ENCODE measurements at regions not wholly inside any gene's neighbourhood (a gene's known extent, or its start where the extent isn't known, plus 50 kb on each side); places are given as distances from the start of the nearest gene placed in this dataset.

DNA sequence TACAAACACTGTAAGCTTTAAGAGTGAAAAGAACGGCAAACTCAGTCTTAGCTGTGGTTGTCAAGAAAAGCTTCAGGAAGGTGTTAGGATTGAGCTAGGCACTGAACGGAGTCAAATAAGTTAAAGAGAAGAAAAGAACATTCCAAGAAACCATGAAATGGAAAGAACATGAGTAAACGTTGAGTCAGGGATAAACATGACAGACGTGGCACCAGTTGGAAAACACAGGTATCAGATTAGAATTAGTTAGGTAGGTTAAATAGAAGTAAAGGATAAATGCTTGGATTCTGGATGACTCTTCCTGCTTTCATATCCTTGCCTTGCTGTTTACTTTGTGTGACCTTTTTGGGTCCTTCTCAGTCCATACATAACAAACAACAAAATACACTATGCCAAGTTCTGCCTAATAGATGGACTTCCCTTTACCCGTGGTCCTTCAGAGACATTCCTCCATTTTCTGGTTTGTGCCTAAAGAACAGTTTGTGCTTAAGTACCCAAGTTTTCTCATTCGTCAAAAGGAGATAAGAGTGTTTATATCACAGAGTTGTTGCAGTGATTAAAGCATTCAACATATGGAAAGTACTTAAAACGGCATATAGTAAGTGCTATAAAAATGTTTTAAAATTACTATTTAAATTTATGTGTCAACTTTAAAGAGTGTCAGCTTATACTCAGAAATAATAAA lies 446.9 kb downstream of the TMA16 start:
- H3K4me3 ChIP-seq (ENCODE audit: low read depth, poor library complexity, severe bottlenecking), result no peak overlapping the region
- 80 to 84% methylated on average over 7 of the region's 7 CpGs for WGBS, 2 donors
- DNase-seq (ENCODE audit: low spot score in 2 of 2), result no peak
- TF ChIP-seq, protein P1, sequence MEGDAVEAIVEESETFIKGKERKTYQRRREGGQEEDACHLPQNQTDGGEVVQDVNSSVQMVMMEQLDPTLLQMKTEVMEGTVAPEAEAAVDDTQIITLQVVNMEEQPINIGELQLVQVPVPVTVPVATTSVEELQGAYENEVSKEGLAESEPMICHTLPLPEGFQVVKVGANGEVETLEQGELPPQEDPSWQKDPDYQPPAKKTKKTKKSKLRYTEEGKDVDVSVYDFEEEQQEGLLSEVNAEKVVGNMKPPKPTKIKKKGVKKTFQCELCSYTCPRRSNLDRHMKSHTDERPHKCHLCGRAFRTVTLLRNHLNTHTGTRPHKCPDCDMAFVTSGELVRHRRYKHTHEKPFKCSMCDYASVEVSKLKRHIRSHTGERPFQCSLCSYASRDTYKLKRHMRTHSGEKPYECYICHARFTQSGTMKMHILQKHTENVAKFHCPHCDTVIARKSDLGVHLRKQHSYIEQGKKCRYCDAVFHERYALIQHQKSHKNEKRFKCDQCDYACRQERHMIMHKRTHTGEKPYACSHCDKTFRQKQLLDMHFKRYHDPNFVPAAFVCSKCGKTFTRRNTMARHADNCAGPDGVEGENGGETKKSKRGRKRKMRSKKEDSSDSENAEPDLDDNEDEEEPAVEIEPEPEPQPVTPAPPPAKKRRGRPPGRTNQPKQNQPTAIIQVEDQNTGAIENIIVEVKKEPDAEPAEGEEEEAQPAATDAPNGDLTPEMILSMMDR (IDR thresholded peaks at IDR 0.05), result no peak
- TF ChIP-seq POLR2A (IDR thresholded peaks at IDR 0.05), result no peak
- intact Hi-C loops (cut with DNase I; ENCODE audit: low total_unique reads), result no loop called here

DNA sequence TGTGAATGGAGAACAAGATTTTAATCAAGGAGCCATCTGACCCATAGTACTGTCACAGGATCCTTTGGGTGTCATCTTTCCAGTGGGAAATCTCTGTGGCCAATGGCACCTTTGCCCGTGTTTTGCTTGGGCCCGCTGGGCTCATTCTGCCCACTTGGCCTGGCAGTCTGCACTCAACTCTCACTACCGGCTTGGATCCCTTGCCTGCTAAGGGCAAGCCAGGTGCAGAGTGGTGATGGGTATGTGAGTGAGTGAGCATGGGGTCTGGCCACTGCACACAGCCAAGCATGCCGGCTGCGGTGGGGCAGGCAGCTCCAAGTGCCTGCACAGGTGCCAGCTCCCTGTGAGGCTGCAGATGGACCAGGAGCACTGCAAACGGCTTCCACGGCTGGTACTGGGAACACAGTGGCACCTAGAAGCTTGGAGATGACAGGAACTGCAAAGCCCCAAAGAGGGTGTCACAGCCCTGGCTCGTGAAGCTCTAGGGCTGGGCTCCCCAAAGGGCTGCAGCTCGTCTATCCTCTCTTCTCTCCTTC lies 454.5 kb downstream of the TMA16 start:
- TF ChIP-seq, protein P1 (IDR thresholded peaks at IDR 0.05), result no peak
- TF ChIP-seq POLR2A (IDR thresholded peaks at IDR 0.05), result no peak
- 85 to 86% methylated on average over 7 to 9 of the region's 9 CpGs for WGBS, 2 donors
- no peak for DNase-seq (ENCODE audit: low spot score in 2 of 2)
- intact Hi-C loops (cut with DNase I; ENCODE audit: low total_unique reads), result no loop called here
- no peak overlapping the region for H3K4me3 ChIP-seq (ENCODE audit: low read depth, poor library complexity, severe bottlenecking)

GRCh38 chr4:163949976-163950601 lies 455.6 kb downstream of the TMA16 start:
- no peak for DNase-seq (ENCODE audit: low spot score in 2 of 2)
- TF ChIP-seq POLR2A (IDR thresholded peaks at IDR 0.05), result no peak
- TF ChIP-seq, protein P1 (IDR thresholded peaks at IDR 0.05), result no peak
- 91 to 93% methylated on average over 8 to 10 of the region's 11 CpGs for WGBS, 2 donors
- H3K4me3 ChIP-seq (ENCODE audit: low read depth, poor library complexity, severe bottlenecking), result no peak overlapping the region
- intact Hi-C loops (cut with DNase I; ENCODE audit: low total_unique reads), result loop anchor here (5.0 kb wide), 1 partner anchor 1087 kb away; no protein-coding TSS in a partner anchor

DNA sequence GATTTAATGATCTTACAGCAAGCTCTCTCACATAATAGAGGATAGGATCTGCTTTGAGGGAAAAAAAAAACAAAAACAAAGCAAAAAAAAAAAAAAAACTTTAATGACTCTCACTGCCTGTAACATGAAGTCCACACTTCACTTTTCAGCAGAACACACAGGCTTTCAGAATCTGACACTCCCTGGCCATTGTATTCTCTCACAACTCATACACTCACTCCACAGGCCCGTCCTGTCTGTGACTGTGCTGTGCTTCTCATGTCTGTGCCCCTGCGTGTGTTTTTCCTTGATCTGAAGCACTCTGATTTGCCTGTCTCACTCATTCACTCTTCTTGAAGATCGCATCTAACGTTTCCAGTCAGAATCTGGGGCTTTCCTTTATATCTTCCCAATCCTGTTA lies 460.8 kb downstream of the TMA16 start:
- DNase-seq (ENCODE audit: low spot score in 2 of 2), result no peak
- WGBS, 2 donors, result 70 to 79% methylated on average over 4 of the region's 4 CpGs
- no peak overlapping the region for H3K4me3 ChIP-seq (ENCODE audit: low read depth, poor library complexity, severe bottlenecking)
- no peak for TF ChIP-seq POLR2A (IDR thresholded peaks at IDR 0.05)
- TF ChIP-seq, protein P1 (IDR thresholded peaks at IDR 0.05), result no peak
- intact Hi-C loops (cut with DNase I; ENCODE audit: low total_unique reads), result no loop called here

GRCh38 chr4:163958751-163959150 lies 464.3 kb downstream of the TMA16 start:
- no peak overlapping the region for H3K4me3 ChIP-seq (ENCODE audit: low read depth, poor library complexity, severe bottlenecking)
- TF ChIP-seq, protein P1 (IDR thresholded peaks at IDR 0.05), result no peak
- no peak for TF ChIP-seq POLR2A (IDR thresholded peaks at IDR 0.05)
- intact Hi-C loops (cut with DNase I; ENCODE audit: low total_unique reads), result no loop called here
- DNase-seq (ENCODE audit: low spot score in 2 of 2), result no peak
- WGBS, 2 donors, result 69 to 74% methylated on average over 2 of the region's 2 CpGs
